CD4-positive, alpha-beta T cell (primary cell): ENCODE measurements at regions not wholly inside any gene's neighbourhood (a gene's known extent, or its start where the extent isn't known, plus 50 kb on each side); places are given as distances from the start of the nearest gene placed in this dataset.

ENCODE experiments used
- ATAC-seq: fragments of 200-7000 bp; cut with Tn5 transposase; one replicate; pipeline ENCODE4 v1.10.0; 2022; ENCODE audit warnings: mild to moderate bottlenecking; ENCODE audit not compliant: poor library complexity
- CTCF ChIA-PET: fragments of 350-600 bp; sonication (Branson Sonifier 250); formaldehyde crosslinking; loops from one replicate; lab custom pipeline; 2021; ENCODE audit warnings: antibody characterized with exemption, inconsistent platforms; lab: Charles Lee
- POLR2A ChIA-PET: fragments of 350-600 bp; sonication (Branson Sonifier 250); formaldehyde crosslinking; loops from one replicate; lab custom pipeline; 2021; ENCODE audit warnings: antibody characterized with exemption, inconsistent platforms; lab: Charles Lee
- DNase-seq, 14 experiments: peaks; one replicate each; pipeline ENCODE4 v3.0.0-alpha.2; 2013 to 2020; ENCODE audit warnings: mixed read lengths in 2 of 14
- H3K27ac ChIP-seq, 2 donors: one replicate each; pipeline versions ENCODE4 v1.5.1 to v1.7.0; 2013; ENCODE audit warnings: low read length in 2 of 2, low read depth in 1 of 2, mild to moderate bottlenecking in 1 of 2
- H3K27me3 ChIP-seq, 2 experiments: 1 replicate in 1 of 2; 2 replicates in 1 of 2; pipeline versions ENCODE4 v1.6.1 to v1.7.0; 2013; ENCODE audit warnings: low read length in 2 of 2, control low read depth in 1 of 2, mild to moderate bottlenecking in 1 of 2, moderate library complexity in 1 of 2; ENCODE audit not compliant: insufficient read depth in 2 of 2, control insufficient read depth in 1 of 2
- H3K36me3 ChIP-seq: one replicate; pipeline ENCODE4 v1.6.1; 2013; ENCODE audit warnings: low read length, control low read depth; ENCODE audit not compliant: insufficient read depth
- H3K4me1 ChIP-seq: one replicate; pipeline ENCODE4 v1.6.1; 2013; ENCODE audit warnings: low read length, control low read depth; ENCODE audit not compliant: insufficient read depth
- H3K4me3 ChIP-seq: one replicate; pipeline ENCODE4 v1.5.1; 2013; ENCODE audit warnings: mild to moderate bottlenecking, low read length, moderate library complexity
- H3K9me3 ChIP-seq, 2 experiments: 1 replicate in 1 of 2; 2 replicates in 1 of 2; pipeline versions ENCODE4 v1.6.1 to v1.7.0; 2013; ENCODE audit warnings: low read length in 2 of 2, mild to moderate bottlenecking in 2 of 2, control low read depth in 1 of 2, moderate library complexity in 1 of 2; ENCODE audit not compliant: control insufficient read depth in 1 of 2, insufficient read depth in 1 of 2
- H3K27ac Mint-ChIP-seq: one replicate; pipeline ENCODE4 v1.8.0; 2020; ENCODE audit warnings: mixed read lengths
- H3K27me3 Mint-ChIP-seq: one replicate; pipeline ENCODE4 v1.8.0; 2021; ENCODE audit warnings: mixed read lengths
- H3K36me3 Mint-ChIP-seq: one replicate; pipeline ENCODE4 v1.8.0; 2021; ENCODE audit warnings: low read depth, mixed read lengths
- H3K4me1 Mint-ChIP-seq: one replicate; pipeline ENCODE4 v1.8.0; 2021; ENCODE audit warnings: low read depth, mixed read lengths
- H3K4me3 Mint-ChIP-seq: one replicate; pipeline ENCODE4 v1.8.0; 2020; ENCODE audit warnings: mild to moderate bottlenecking, mixed read lengths
- H3K9me3 Mint-ChIP-seq: one replicate; pipeline ENCODE4 v1.8.0; 2020; ENCODE audit warnings: mixed read lengths
- intact Hi-C, 2 experiments: fragments of 100-400 bp; cut with DNase I in 1 of 2; cut with micrococcal nuclease in 1 of 2; formaldehyde crosslinking; loops; one replicate each; pipeline versions ENCODE4 v1.15.1 to v1.9.0; 2023 to 2025; cut with DNase I, micrococcal nuclease
- TF ChIP-seq, protein P1 (sequence below): fragments of 200-600 bp; IDR thresholded peaks from one replicate; pipeline ENCODE4 v1.8.0; 2022; ENCODE audit warnings: antibody characterized with exemption, mild to moderate bottlenecking

DNA sequence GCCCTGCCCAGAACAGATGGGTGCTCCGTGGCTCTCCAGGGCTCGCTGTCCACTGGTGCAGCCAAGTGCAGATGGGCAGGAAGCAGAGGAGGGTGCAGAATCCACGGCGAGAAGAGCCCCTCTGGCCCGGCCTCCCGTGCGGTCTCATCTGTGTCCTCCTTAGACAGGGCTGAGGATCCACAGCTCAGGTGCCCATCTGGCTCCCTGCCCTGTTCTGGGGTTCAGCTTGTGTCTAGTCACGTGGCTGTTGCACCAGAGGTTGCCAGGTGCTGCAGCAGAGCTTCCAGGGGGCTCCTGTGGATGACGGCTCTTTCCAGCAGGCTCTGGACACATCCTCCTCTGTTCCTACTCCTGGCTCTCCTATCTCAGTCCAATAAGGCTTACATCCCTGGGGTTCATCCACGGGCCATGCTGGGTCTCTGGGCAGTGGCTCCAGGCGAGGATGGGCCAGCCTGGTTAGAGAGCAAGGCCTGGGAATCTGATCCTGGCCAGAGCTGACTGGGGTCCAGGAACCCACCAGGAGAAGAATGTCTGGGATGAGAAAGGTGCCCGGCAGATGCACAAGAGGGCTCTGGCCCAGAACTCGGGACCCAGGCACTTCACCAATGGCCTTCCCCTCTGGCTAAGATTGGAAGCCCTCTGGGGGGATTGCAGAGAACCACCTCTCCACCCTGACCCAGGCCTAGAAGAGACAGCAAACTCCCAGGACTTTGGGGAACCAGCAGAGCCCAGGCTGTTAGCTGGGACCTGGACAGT, 116.3 kb upstream of the ID2 start:
- intact Hi-C loops: no loop called here
- POLR2A ChIA-PET: no interaction called here

GRCh38 chr2:8566155-8566670, 115.6 kb upstream of the ID2 start:
- no peaks in the 10 kb centered on the region for H3K27me3 ChIP-seq
- no peak overlapping the region for H3K4me3 ChIP-seq
- Mint-ChIP-seq H3K9me3 (peaks cover 2% of the 10 kb centered on the region), H3K27me3 (no peaks in the 10 kb centered on the region), H3K4me1 (no peaks in the 10 kb centered on the region), H3K36me3 (no peaks in the 10 kb centered on the region), H3K4me3 (no peak overlapping the region), H3K27ac (no peak overlapping the region)
- intact Hi-C loops: no loop called here
- no peak for ATAC-seq
- no peaks in the 10 kb centered on the region for H3K36me3 ChIP-seq
- TF ChIP-seq, protein P1, sequence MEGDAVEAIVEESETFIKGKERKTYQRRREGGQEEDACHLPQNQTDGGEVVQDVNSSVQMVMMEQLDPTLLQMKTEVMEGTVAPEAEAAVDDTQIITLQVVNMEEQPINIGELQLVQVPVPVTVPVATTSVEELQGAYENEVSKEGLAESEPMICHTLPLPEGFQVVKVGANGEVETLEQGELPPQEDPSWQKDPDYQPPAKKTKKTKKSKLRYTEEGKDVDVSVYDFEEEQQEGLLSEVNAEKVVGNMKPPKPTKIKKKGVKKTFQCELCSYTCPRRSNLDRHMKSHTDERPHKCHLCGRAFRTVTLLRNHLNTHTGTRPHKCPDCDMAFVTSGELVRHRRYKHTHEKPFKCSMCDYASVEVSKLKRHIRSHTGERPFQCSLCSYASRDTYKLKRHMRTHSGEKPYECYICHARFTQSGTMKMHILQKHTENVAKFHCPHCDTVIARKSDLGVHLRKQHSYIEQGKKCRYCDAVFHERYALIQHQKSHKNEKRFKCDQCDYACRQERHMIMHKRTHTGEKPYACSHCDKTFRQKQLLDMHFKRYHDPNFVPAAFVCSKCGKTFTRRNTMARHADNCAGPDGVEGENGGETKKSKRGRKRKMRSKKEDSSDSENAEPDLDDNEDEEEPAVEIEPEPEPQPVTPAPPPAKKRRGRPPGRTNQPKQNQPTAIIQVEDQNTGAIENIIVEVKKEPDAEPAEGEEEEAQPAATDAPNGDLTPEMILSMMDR: no peak
- H3K4me1 ChIP-seq: peaks cover 7% of the 10 kb centered on the region
- POLR2A ChIA-PET: no interaction called here
- no peak for DNase-seq
- CTCF ChIA-PET: no interaction called here
- H3K27ac ChIP-seq: no peak overlapping the region
- H3K9me3 ChIP-seq: no peaks in the 10 kb centered on the region

More for the DNA sequence above, 116.3 kb upstream of the ID2 start:
- ATAC-seq (no peak), DNase-seq (peak in 1 of 14 experiments; percentile 17)
- TF ChIP-seq, protein P1: no peak
- Histone ChIP-seq H3K36me3 (no peaks in the 10 kb centered on the region), H3K4me1 (peaks cover 7% of the 10 kb centered on the region), H3K9me3 (peaks cover 0 to under 1% of the 10 kb centered on the region in 2 experiments), H3K4me3 (no peak overlapping the region), H3K27me3 (no peaks in the 10 kb centered on the region), H3K27ac (no peak overlapping the region)
- peaks cover 2% of the 10 kb centered on the region for H3K36me3 Mint-ChIP-seq
- peaks cover 4% of the 10 kb centered on the region for H3K9me3 Mint-ChIP-seq
- no peaks in the 10 kb centered on the region for H3K27me3 Mint-ChIP-seq
- H3K4me3 Mint-ChIP-seq: no peak overlapping the region
- H3K27ac Mint-ChIP-seq: no peak overlapping the region
- H3K4me1 Mint-ChIP-seq: no peaks in the 10 kb centered on the region
- CTCF ChIA-PET: no interaction called here

GRCh38 chr2:8566774-8567468, 114.9 kb upstream of the ID2 start:
- peak in 1 of 14 experiments; percentile 16 for DNase-seq
- Mint-ChIP-seq H3K9me3 (peaks cover 1% of the 10 kb centered on the region), H3K27ac (no peak overlapping the region), H3K36me3 (no peaks in the 10 kb centered on the region), H3K27me3 (no peaks in the 10 kb centered on the region), H3K4me3 (no peak overlapping the region), H3K4me1 (no peaks in the 10 kb centered on the region)
- POLR2A ChIA-PET: no interaction called here
- ATAC-seq: no peak
- Histone ChIP-seq H3K9me3 (no peaks in the 10 kb centered on the region), H3K4me3 (no peak overlapping the region), H3K36me3 (no peaks in the 10 kb centered on the region), H3K27ac (no peak overlapping the region), H3K4me1 (peaks cover 7% of the 10 kb centered on the region), H3K27me3 (no peaks in the 10 kb centered on the region)
- CTCF ChIA-PET: no interaction called here
- TF ChIP-seq, protein P1: no peak
- intact Hi-C loops: no loop called here
